Thyroid gland (tissue), 4 donors: ENCODE measurements at regions not wholly inside any gene's neighbourhood (a gene's known extent, or its start where the extent isn't known, plus 50 kb on each side); places are given as distances from the start of the nearest gene placed in this dataset.

Source experiments
- POLR2A ChIP-seq, 2 donors: fragments of 450-650 bp; IDR thresholded peaks; one replicate each; pipeline ENCODE4 v1.6.1; 2017; ENCODE audit warnings: antibody characterized with exemption in 2 of 2, mild to moderate bottlenecking in 2 of 2, moderate library complexity in 1 of 2
- TF ChIP-seq, protein P1 (sequence below), 6 experiments: fragments of 200-600 bp in 3 of 6; fragments of 450-650 bp in 3 of 6; sonication (generic) in 3 of 6; IDR thresholded peaks; one replicate each; pipeline ENCODE4 v1.5.1; 2016 to 2019; ENCODE audit warnings: antibody characterized with exemption in 6 of 6, mild to moderate bottlenecking in 2 of 6, inconsistent platforms in 1 of 6, moderate library complexity in 1 of 6

GRCh38 chr2:217367464-217367863, 507.6 kb upstream of the TNP1 start:
- TF ChIP-seq, protein P1, sequence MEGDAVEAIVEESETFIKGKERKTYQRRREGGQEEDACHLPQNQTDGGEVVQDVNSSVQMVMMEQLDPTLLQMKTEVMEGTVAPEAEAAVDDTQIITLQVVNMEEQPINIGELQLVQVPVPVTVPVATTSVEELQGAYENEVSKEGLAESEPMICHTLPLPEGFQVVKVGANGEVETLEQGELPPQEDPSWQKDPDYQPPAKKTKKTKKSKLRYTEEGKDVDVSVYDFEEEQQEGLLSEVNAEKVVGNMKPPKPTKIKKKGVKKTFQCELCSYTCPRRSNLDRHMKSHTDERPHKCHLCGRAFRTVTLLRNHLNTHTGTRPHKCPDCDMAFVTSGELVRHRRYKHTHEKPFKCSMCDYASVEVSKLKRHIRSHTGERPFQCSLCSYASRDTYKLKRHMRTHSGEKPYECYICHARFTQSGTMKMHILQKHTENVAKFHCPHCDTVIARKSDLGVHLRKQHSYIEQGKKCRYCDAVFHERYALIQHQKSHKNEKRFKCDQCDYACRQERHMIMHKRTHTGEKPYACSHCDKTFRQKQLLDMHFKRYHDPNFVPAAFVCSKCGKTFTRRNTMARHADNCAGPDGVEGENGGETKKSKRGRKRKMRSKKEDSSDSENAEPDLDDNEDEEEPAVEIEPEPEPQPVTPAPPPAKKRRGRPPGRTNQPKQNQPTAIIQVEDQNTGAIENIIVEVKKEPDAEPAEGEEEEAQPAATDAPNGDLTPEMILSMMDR (IDR thresholded peaks at IDR 0.05): no peak
- TF ChIP-seq POLR2A (IDR thresholded peaks at IDR 0.05): no peak
